ENCODE measurements at regions not wholly inside any gene's neighbourhood (a gene's known extent, or its start where the extent isn't known, plus 50 kb on each side); places are given as distances from the start of the nearest gene placed in this dataset.

GRCh38 chr7:125406111-125406510 lies 476.5 kb upstream of the POT1 start:
- Mint-ChIP-seq H3K4me1 (no peaks in the 10 kb centered on the region), H3K9me3 (peaks cover 0 to 2% (median 0%) of the 10 kb centered on the region in 7 donors), H3K36me3 (no peaks in the 10 kb centered on the region), H3K4me3 (no peak overlapping the region), H3K27ac (no peak overlapping the region), H3K27me3 (ENCODE audit: low read depth in 3 of 3) (no peaks in the 10 kb centered on the region)
- no peaks in the 10 kb centered on the region for H3K79me2 ChIP-seq (ENCODE audit: insufficient read depth, low read length)
- H3K9ac ChIP-seq (ENCODE audit: insufficient read depth, low read length, poor library complexity, severe bottlenecking) = no peak overlapping the region
- no peak overlapping the region for H3K4me2 ChIP-seq (replicated peaks; ENCODE audit: extremely low read depth, low read length, poor library complexity, severe bottlenecking)
- no peaks in the 10 kb centered on the region for H3K9me3 ChIP-seq (replicated peaks in 1 of 2; ENCODE audit: control insufficient read depth in 1 of 2, insufficient read depth in 1 of 2, low read length in 2 of 2)
- H2AFZ ChIP-seq (ENCODE audit: insufficient read depth, low read depth, low read length, poor library complexity, severe bottlenecking) = no peak overlapping the region
- no peaks in the 10 kb centered on the region for H4K20me1 ChIP-seq (ENCODE audit: insufficient read depth, low read length)
- no peaks in the 10 kb centered on the region for H3K4me1 ChIP-seq (ENCODE audit: control insufficient read depth in 1 of 2, insufficient read depth in 2 of 2, low read length in 2 of 2)
- H3K27ac ChIP-seq (ENCODE audit: low read depth in 1 of 2, low read length in 2 of 2) = no peak overlapping the region
- no peak for DNase-seq
- intact Hi-C loops (cut with micrococcal nuclease) = no loop called here
- H3K27me3 ChIP-seq (ENCODE audit: control insufficient read depth in 2 of 2, insufficient read depth in 2 of 2, low read length in 2 of 2) = no peaks in the 10 kb centered on the region
- H3K36me3 ChIP-seq (replicated peaks in 1 of 2; ENCODE audit: control insufficient read depth in 1 of 2, insufficient read depth in 2 of 2, low read length in 2 of 2) = no peaks in the 10 kb centered on the region
- no CpG with 5 or more reads among the region's 1 CpG for WGBS (ENCODE audit: insufficient coverage)
- no peak for TF ChIP-seq CTCF (IDR thresholded peaks at IDR 0.05)
- no peak overlapping the region for H3K4me3 ChIP-seq (replicated peaks in 1 of 3; ENCODE audit: low read depth in 2 of 3, low read length in 3 of 3)

GRCh38 chr7:125399408-125399807 lies 469.8 kb upstream of the POT1 start:
- Histone ChIP-seq H3K4me2 (replicated peaks; ENCODE audit: extremely low read depth, low read length, poor library complexity, severe bottlenecking) (no peak overlapping the region), H3K4me1 (ENCODE audit: control insufficient read depth in 1 of 2, insufficient read depth in 2 of 2, low read length in 2 of 2) (no peaks in the 10 kb centered on the region), H3K27ac (ENCODE audit: low read depth in 1 of 2, low read length in 2 of 2) (no peak overlapping the region), H3K36me3 (replicated peaks in 1 of 2; ENCODE audit: control insufficient read depth in 1 of 2, insufficient read depth in 2 of 2, low read length in 2 of 2) (no peaks in the 10 kb centered on the region), H3K27me3 (ENCODE audit: control insufficient read depth in 2 of 2, insufficient read depth in 2 of 2, low read length in 2 of 2) (no peaks in the 10 kb centered on the region), H3K79me2 (ENCODE audit: insufficient read depth, low read length) (no peaks in the 10 kb centered on the region), H2AFZ (ENCODE audit: insufficient read depth, low read depth, low read length, poor library complexity, severe bottlenecking) (no peak overlapping the region), H4K20me1 (ENCODE audit: insufficient read depth, low read length) (no peaks in the 10 kb centered on the region), H3K9ac (ENCODE audit: insufficient read depth, low read length, poor library complexity, severe bottlenecking) (no peak overlapping the region), H3K4me3 (replicated peaks in 1 of 3; ENCODE audit: low read depth in 2 of 3, low read length in 3 of 3) (no peak overlapping the region), H3K9me3 (replicated peaks in 1 of 2; ENCODE audit: control insufficient read depth in 1 of 2, insufficient read depth in 1 of 2, low read length in 2 of 2) (no peaks in the 10 kb centered on the region)
- Mint-ChIP-seq H3K4me1 (no peaks in the 10 kb centered on the region), H3K9me3 (peaks cover 0 to 2% (median 0%) of the 10 kb centered on the region in 7 donors), H3K4me3 (no peak overlapping the region), H3K27ac (no peak overlapping the region), H3K36me3 (no peaks in the 10 kb centered on the region), H3K27me3 (ENCODE audit: low read depth in 3 of 3) (no peaks in the 10 kb centered on the region)
- TF ChIP-seq CTCF (IDR thresholded peaks at IDR 0.05) = no peak
- no peak for DNase-seq
- WGBS (ENCODE audit: insufficient coverage) = 57% methylated on average over 1 of the region's 3 CpGs
- intact Hi-C loops (cut with micrococcal nuclease) = no loop called here

All from CD14-positive monocyte (primary cell).